Peyer's patch (tissue), 4 donors: ENCODE measurements at regions not wholly inside any gene's neighbourhood (a gene's known extent, or its start where the extent isn't known, plus 50 kb on each side); places are given as distances from the start of the nearest gene placed in this dataset.

Source experiments
- DNase-seq, 3 donors: peaks; one replicate each; pipeline ENCODE4 v3.0.0-alpha.2; 2017 to 2019
- H3K27ac ChIP-seq, 4 donors: fragments of 200-600 bp; sonication (generic); one replicate each; pipeline ENCODE4 v1.5.1; 2016 to 2019
- H3K27me3 ChIP-seq, 2 donors: fragments of 200-600 bp; sonication (generic); one replicate each; pipeline ENCODE4 v1.5.1; 2019
- H3K36me3 ChIP-seq, 3 donors: fragments of 200-600 bp; sonication (generic); one replicate each; pipeline ENCODE4 v1.5.1; 2016 to 2019
- H3K4me1 ChIP-seq, 4 donors: fragments of 200-600 bp; sonication (generic); one replicate each; pipeline ENCODE4 v1.5.1; 2016 to 2019
- H3K4me3 ChIP-seq, 4 donors: fragments of 200-600 bp; sonication (generic); 1 replicate in 3 of 4; 2 replicates in 1 of 4; pipeline ENCODE4 v1.5.1; 2016 to 2019; ENCODE audit warnings: mild to moderate bottlenecking in 1 of 4
- H3K9me3 ChIP-seq, 4 donors: fragments of 200-600 bp; sonication (generic); one replicate each; pipeline ENCODE4 v1.5.1; 2016 to 2019; ENCODE audit warnings: mild to moderate bottlenecking in 1 of 4
- CTCF ChIP-seq, 6 experiments: fragments of 450-650 bp in 4 of 6; fragments of 200-600 bp in 2 of 6; sonication (generic) in 1 of 6; IDR thresholded peaks; one replicate each; pipeline ENCODE4 v1.5.1; 2017 to 2019; ENCODE audit warnings: antibody characterized with exemption in 6 of 6, mild to moderate bottlenecking in 3 of 6, moderate library complexity in 1 of 6
- POLR2A ChIP-seq, 2 donors: fragments of 450-650 bp; IDR thresholded peaks; one replicate each; pipeline ENCODE4 v1.5.1; 2017; ENCODE audit warnings: antibody characterized with exemption in 2 of 2, mild to moderate bottlenecking in 2 of 2, moderate library complexity in 2 of 2

DNA sequence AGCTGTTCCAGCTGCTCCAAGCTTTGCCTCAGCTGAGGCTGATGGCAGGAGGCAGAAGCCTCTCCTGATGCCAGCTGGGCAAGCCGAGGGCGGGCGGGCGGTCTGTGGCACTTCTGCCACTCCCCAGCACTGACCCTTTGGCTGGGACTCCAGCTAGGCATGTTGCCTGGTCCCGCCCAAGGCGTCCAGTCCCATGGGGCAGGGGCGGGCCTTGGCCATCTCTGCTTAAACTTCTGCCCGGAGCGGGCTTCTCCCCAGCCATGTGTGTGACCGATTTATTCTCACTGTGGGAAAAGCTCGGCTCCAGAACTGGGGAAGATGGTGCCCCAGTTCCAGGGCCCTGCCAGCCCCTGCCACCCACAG, 349.1 kb downstream of the SEC14L1 start:
- peak in 2 of 3 donors; percentile 50 to 51 for DNase-seq
- H3K27me3 ChIP-seq, result no peaks in the 10 kb centered on the region
- H3K4me3 ChIP-seq, result no peak overlapping the region
- peaks cover 0 to 8% (median 3%) of the 10 kb centered on the region in 4 donors for H3K4me1 ChIP-seq
- H3K9me3 ChIP-seq, result no peaks in the 10 kb centered on the region
- peak overlapping the region in 1 of 4 donors; percentile 75 for H3K27ac ChIP-seq
- TF ChIP-seq CTCF (IDR thresholded peaks at IDR 0.05) (no peak), POLR2A (IDR thresholded peaks at IDR 0.05) (no peak)
- H3K36me3 ChIP-seq, result peaks cover 0 to 79% (median 0%) of the 10 kb centered on the region in 3 donors

GRCh38 chr17:77490361-77491183, 349.8 kb downstream of the SEC14L1 start:
- peak overlapping the region in 1 of 4 donors; percentile 75 for H3K27ac ChIP-seq
- H3K4me1 ChIP-seq, result peaks cover 0 to 10% (median 4%) of the 10 kb centered on the region in 4 donors
- no peaks in the 10 kb centered on the region for H3K9me3 ChIP-seq
- H3K27me3 ChIP-seq, result no peaks in the 10 kb centered on the region
- H3K4me3 ChIP-seq, result no peak overlapping the region
- TF ChIP-seq CTCF (IDR thresholded peaks at IDR 0.05), result no peak
- TF ChIP-seq POLR2A (IDR thresholded peaks at IDR 0.05), result no peak
- peaks cover 0 to 82% (median 0%) of the 10 kb centered on the region in 3 donors for H3K36me3 ChIP-seq
- peak in 2 of 3 donors; percentile 38 to 45 for DNase-seq

DNA sequence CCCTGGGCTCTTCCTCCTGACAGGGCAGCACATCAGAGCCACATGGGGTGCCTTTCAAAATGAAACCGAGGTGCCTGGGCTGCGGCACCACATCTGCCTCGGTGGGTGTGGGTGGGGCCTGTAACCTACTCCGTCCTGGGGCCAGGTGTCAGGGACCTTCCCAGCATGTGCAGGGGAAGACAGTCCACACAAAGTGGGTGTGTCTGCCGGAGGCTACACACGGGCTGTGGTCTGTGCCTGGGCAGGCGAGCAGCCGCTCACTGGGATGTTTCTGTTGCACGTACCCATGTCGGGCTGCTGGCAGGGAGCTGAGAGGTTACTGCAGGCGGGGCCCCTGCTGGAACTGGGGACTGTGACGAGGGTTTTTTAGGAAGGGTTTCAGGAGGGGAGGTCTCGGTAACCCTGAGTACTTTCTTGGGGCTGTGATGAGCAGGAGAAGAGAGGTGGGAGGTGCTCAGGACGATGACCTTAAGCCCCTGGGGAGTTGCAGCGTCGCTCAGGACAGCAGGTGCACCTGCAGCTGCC, 351.2 kb downstream of the SEC14L1 start:
- TF ChIP-seq CTCF (IDR thresholded peaks at IDR 0.05), result no peak
- no peak for TF ChIP-seq POLR2A (IDR thresholded peaks at IDR 0.05)
- peak; percentile 42 to 88 (median 82) for DNase-seq
- Histone ChIP-seq H3K4me3 (no peak overlapping the region), H3K4me1 (peaks cover 0 to 10% (median 4%) of the 10 kb centered on the region in 4 donors), H3K27ac (peak overlapping the region in 1 of 4 donors; percentile 75), H3K9me3 (no peaks in the 10 kb centered on the region), H3K27me3 (no peaks in the 10 kb centered on the region), H3K36me3 (peaks cover 0 to 92% (median 0%) of the 10 kb centered on the region in 3 donors)

DNA sequence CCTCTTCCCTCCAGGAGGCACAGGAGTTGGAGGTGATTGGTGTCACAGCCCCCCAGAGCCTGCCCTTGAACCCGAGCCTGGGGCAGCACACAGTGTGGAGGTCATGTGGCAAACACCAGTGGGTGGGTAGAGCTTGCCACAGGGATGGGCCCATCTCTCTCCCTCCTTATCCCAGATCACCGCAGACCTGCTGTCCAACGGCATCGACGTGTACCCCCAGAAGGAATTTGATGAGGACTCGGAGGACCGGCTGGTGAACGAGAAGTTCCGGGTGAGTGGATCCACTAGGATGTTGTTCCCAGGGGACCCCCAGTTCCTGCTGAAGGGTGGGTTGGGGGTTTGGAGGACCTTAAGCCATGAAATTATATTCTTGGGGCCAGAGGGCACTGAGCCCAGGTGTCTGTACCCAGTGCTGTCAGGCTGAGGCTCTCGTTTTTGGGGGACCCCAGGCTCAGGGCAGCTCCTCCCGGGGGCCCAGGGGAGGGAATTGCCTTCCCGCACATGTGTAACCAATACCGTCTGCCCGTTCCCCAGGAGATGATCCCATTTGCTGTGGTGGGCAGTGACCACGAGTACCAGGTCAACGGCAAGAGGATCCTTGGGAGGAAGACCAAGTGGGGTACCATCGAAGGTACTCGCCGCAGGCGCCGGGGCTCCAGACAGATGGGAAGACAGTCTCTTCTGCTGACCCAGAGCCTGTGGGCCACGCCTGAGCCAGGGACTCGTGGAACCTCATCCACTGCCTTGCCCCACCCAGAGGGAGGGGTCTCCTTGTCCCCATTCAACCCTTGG, 351.9 kb downstream of the SEC14L1 start:
- no peaks in the 10 kb centered on the region for H3K27me3 ChIP-seq
- TF ChIP-seq CTCF (IDR thresholded peaks at IDR 0.05) (no peak), POLR2A (IDR thresholded peaks at IDR 0.05) (no peak)
- no peak overlapping the region for H3K4me3 ChIP-seq
- peaks cover 0 to 92% (median 0%) of the 10 kb centered on the region in 3 donors for H3K36me3 ChIP-seq
- H3K27ac ChIP-seq, result peak overlapping the region in 1 of 4 donors; percentile 75
- H3K4me1 ChIP-seq, result peaks cover 0 to 10% (median 4%) of the 10 kb centered on the region in 4 donors
- no peaks in the 10 kb centered on the region for H3K9me3 ChIP-seq
- DNase-seq, result peak in 2 of 3 donors; percentile 44 to 48

DNA sequence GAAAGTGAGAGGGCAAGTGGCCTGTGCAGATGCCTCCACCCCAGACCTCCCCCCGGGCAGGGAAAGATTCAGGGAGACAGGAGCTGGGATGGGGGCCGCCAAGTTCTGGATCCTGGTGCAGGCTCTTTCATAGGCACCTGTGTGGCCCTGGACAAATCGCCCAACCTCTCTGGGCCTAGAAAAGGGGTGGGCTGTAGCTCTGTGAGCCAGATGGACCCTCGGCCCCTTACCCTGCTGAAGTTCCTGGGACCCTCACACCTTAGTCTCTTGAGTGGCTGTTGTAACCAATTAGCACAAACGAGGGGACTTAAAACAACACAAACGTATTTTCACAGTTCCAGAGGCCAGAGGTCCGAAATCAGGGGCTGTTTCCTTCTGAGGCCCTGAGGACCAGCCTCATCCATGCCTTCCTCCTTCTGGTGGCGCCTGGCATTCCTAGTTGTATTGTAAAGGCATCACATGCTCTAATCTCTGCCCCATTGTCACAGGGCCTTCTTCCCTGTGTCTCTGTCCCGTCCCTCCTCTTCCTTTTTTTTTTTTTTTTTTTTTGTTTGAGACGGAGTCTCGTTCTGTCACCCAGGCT, 352.6 kb downstream of the SEC14L1 start:
- peak in 2 of 3 donors; percentile 39 to 48 for DNase-seq
- Histone ChIP-seq H3K4me3 (no peak overlapping the region), H3K36me3 (peaks cover 0 to 92% (median 0%) of the 10 kb centered on the region in 3 donors), H3K27me3 (no peaks in the 10 kb centered on the region), H3K4me1 (peaks cover 0 to 10% (median 4%) of the 10 kb centered on the region in 4 donors), H3K9me3 (no peaks in the 10 kb centered on the region), H3K27ac (peak overlapping the region in 1 of 4 donors; percentile 73)
- no peak for TF ChIP-seq POLR2A (IDR thresholded peaks at IDR 0.05)
- no peak for TF ChIP-seq CTCF (IDR thresholded peaks at IDR 0.05)
